ENCODE measurements at regions not wholly inside any gene's neighbourhood (a gene's known extent, or its start where the extent isn't known, plus 50 kb on each side); places are given as distances from the start of the nearest gene placed in this dataset.

DNA sequence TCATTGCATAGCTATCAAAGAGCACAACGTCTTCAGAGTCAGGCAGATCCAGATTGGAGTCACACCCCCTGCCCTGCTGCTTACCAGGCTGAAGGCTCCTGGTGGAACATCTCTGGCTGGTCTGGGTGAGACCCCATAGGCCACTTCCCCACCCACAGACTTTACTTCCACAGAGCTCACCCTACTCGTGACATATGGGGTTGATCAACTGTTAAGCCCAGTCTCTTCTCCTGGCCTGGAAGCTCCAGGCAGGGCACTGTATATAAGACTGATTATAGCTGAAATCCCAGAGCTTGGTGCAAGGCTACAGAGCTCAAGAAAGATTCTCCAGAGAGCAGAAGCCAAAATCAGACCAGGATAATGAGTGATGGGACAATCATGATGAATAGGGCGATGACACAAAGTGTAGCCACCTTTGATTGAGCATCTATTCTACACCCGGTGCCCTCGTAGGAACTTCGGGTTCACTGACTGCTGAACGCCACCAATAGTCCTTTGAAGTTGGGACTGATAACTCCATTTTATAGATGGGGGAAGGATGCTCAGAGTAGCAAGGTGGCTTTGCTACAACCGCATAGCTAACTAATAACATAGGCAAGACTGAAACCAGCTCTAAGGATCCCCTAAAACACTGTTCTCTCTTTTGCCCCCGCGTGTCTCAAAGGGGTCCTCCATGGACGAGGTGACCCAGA is 287.8 kb downstream of the BCL11B start:
- TF ChIP-seq, protein P1, sequence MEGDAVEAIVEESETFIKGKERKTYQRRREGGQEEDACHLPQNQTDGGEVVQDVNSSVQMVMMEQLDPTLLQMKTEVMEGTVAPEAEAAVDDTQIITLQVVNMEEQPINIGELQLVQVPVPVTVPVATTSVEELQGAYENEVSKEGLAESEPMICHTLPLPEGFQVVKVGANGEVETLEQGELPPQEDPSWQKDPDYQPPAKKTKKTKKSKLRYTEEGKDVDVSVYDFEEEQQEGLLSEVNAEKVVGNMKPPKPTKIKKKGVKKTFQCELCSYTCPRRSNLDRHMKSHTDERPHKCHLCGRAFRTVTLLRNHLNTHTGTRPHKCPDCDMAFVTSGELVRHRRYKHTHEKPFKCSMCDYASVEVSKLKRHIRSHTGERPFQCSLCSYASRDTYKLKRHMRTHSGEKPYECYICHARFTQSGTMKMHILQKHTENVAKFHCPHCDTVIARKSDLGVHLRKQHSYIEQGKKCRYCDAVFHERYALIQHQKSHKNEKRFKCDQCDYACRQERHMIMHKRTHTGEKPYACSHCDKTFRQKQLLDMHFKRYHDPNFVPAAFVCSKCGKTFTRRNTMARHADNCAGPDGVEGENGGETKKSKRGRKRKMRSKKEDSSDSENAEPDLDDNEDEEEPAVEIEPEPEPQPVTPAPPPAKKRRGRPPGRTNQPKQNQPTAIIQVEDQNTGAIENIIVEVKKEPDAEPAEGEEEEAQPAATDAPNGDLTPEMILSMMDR (IDR thresholded peaks at IDR 0.05), result no peak
- TF ChIP-seq POLR2A (IDR thresholded peaks at IDR 0.05), result no peak
- TF ChIP-seq POLR2AphosphoS5 (IDR thresholded peaks at IDR 0.05), result no peak

Measured in suprapubic skin (tissue), 4 donors.